ENCODE measurements at regions not wholly inside any gene's neighbourhood (a gene's known extent, or its start where the extent isn't known, plus 50 kb on each side); places are given as distances from the start of the nearest gene placed in this dataset.
"Not testable (repeated sequence)": the region's sequence is repeated elsewhere in the genome, so short reads cannot be mapped to it uniquely, and the experiment has no call there.

GRCh38 chr20:30405061-30405460 lies 852.4 kb upstream of the DEFB115 start:
- not testable (repeated sequence) for DNase-seq

GRCh38 chr20:30405585-30405984 lies 851.9 kb upstream of the DEFB115 start:
- not testable (repeated sequence) for DNase-seq

GRCh38 chr20:30406370-30406769 lies 851.1 kb upstream of the DEFB115 start:
- DNase-seq: not testable (repeated sequence)

- no peak for DNase-seq
These were observed 844.5 kb upstream of the DEFB115 start for GRCh38 chr20:30412972-30413371.

- not testable (repeated sequence) for DNase-seq
These were observed 840.1 kb upstream of the DEFB115 start for GRCh38 chr20:30417387-30417786.

- not testable (repeated sequence) for DNase-seq
These were observed 839.1 kb upstream of the DEFB115 start for GRCh38 chr20:30418378-30418777.

GRCh38 chr20:30419466-30419865 lies 838.0 kb upstream of the DEFB115 start:
- DNase-seq: no peak

- DNase-seq: not testable (repeated sequence)
These were observed 837.5 kb upstream of the DEFB115 start for GRCh38 chr20:30419871-30420420.
